ENCODE measurements at regions not wholly inside any gene's neighbourhood (a gene's known extent, or its start where the extent isn't known, plus 50 kb on each side); places are given as distances from the start of the nearest gene placed in this dataset.

GRCh38 chr10:90136731-90137316, 435.4 kb downstream of the KIF20B start:
- no peak for TF ChIP-seq CTCF (IDR thresholded peaks at IDR 0.05)
- TF ChIP-seq POLR2A (IDR thresholded peaks at IDR 0.05): no peak

Measured in heart left ventricle (tissue), 13 donors.